Liver (tissue), 8 donors: ENCODE measurements at regions not wholly inside any gene's neighbourhood (a gene's known extent, or its start where the extent isn't known, plus 50 kb on each side); places are given as distances from the start of the nearest gene placed in this dataset.

ENCODE experiments used
- DNase-seq: peaks from one replicate; pipeline ENCODE4 v3.0.0-alpha.2; 2017; ENCODE audit warnings: low spot score
- H3K27ac ChIP-seq, 2 donors: one replicate each; pipeline ENCODE4 v1.7.0; 2013; ENCODE audit warnings: inconsistent platforms in 2 of 2, low read length in 2 of 2, control low read depth in 1 of 2, low read depth in 1 of 2, mild to moderate bottlenecking in 1 of 2
- H3K27me3 ChIP-seq, 4 donors: one replicate each; pipeline versions ENCODE4 v1.6.1 to v1.7.0; 2013; ENCODE audit warnings: low read length in 3 of 4, inconsistent platforms in 1 of 4, mild to moderate bottlenecking in 1 of 4, moderate library complexity in 1 of 4; ENCODE audit not compliant: control insufficient read depth in 4 of 4, insufficient read depth in 4 of 4
- H3K36me3 ChIP-seq, 4 donors: one replicate each; pipeline versions ENCODE4 v1.6.1 to v1.7.0; 2013; ENCODE audit warnings: low read length in 3 of 4, mild to moderate bottlenecking in 3 of 4, low read depth in 1 of 4, moderate library complexity in 1 of 4; ENCODE audit not compliant: control insufficient read depth in 4 of 4, insufficient read depth in 3 of 4
- H3K4me1 ChIP-seq, 4 donors: one replicate each; pipeline versions ENCODE4 v1.6.1 to v1.7.0; 2013; ENCODE audit warnings: low read length in 3 of 4, mild to moderate bottlenecking in 3 of 4, moderate library complexity in 1 of 4; ENCODE audit not compliant: control insufficient read depth in 4 of 4, insufficient read depth in 4 of 4
- H3K4me3 ChIP-seq, 3 donors: one replicate each; pipeline versions ENCODE4 v1.6.1 to v1.7.0; 2013; ENCODE audit warnings: low read length in 3 of 3, control low read depth in 1 of 3, low read depth in 1 of 3, mild to moderate bottlenecking in 1 of 3
- H3K9ac ChIP-seq, 2 donors: one replicate each; pipeline ENCODE4 v1.7.0; 2013; ENCODE audit warnings: low read length in 2 of 2, mild to moderate bottlenecking in 2 of 2, moderate library complexity in 2 of 2, control low read depth in 1 of 2, low read depth in 1 of 2
- H3K9me3 ChIP-seq, 4 donors: one replicate each; pipeline versions ENCODE4 v1.6.1 to v1.7.0; 2013; ENCODE audit warnings: low read length in 3 of 4; ENCODE audit not compliant: control insufficient read depth in 4 of 4
- FOXA1 ChIP-seq: IDR thresholded peaks from 2 replicates; pipeline ENCODE4 v1.6.1; 2016; ENCODE audit warnings: antibody characterized with exemption
- FOXA2 ChIP-seq: IDR thresholded peaks from 2 replicates; pipeline ENCODE4 v1.6.1; 2016; ENCODE audit warnings: antibody characterized with exemption
- HNF4A ChIP-seq, 2 donors: conservative IDR thresholded peaks; 2 replicates each; pipeline ENCODE4 v1.6.1; 2016; ENCODE audit warnings: antibody characterized with exemption in 2 of 2, mild to moderate bottlenecking in 2 of 2
- MAX ChIP-seq: IDR thresholded peaks from 2 replicates; pipeline ENCODE4 v1.6.1; 2016; ENCODE audit warnings: antibody characterized with exemption
- RXRA ChIP-seq, 2 donors: IDR thresholded peaks; 2 replicates each; pipeline ENCODE4 v1.6.1; 2017 to 2018; ENCODE audit warnings: antibody characterized with exemption in 2 of 2, mild to moderate bottlenecking in 1 of 2
- SP1 ChIP-seq: IDR thresholded peaks from 2 replicates; pipeline ENCODE4 v1.6.1; 2018; ENCODE audit warnings: antibody characterized with exemption, mild to moderate bottlenecking
- TAF1 ChIP-seq: conservative IDR thresholded peaks from 2 replicates; pipeline ENCODE4 v1.6.1; 2016; ENCODE audit warnings: antibody characterized with exemption, mild to moderate bottlenecking
- YY1 ChIP-seq: IDR thresholded peaks from 2 replicates; pipeline ENCODE4 v1.6.1; 2016; ENCODE audit warnings: antibody characterized with exemption, mild to moderate bottlenecking
- ZBTB33 ChIP-seq: IDR thresholded peaks from 2 replicates; pipeline ENCODE4 v1.6.1; 2016; ENCODE audit warnings: antibody characterized with exemption
- WGBS: extraction: QIAGEN DNeasy Blood & Tissue Kit; methylation state at CpG from one replicate; pipeline ENCODE4 v1.1.7; 2013; 5-methylcytosine and 5-hydroxymethylcytosine counted together
- TF ChIP-seq, protein P1 (sequence below): fragments of 150-350 bp; IDR thresholded peaks from 2 replicates; pipeline ENCODE4 v1.5.1; 2017; ENCODE audit warnings: improper control_type of control experiment, low read depth, low read length; ENCODE audit not compliant: missing input control
- TF ChIP-seq, protein P2 (sequence below): IDR thresholded peaks from 2 replicates; pipeline ENCODE4 v1.6.1; 2016; ENCODE audit warnings: antibody characterized with exemption, mild to moderate bottlenecking
- TF ChIP-seq, protein P3 (sequence below): IDR thresholded peaks from 2 replicates; pipeline ENCODE4 v1.6.1; 2016; ENCODE audit warnings: antibody characterized with exemption
- donor health status: healthy.
- donor health status: healthy.
- donor health status: healthy.
- donor health status: healthy.
- donor health status: healthy.

- TF ChIP-seq ZBTB33: no peak
- no peak for TF ChIP-seq FOXA2
- no peak for TF ChIP-seq HNF4A (conservative IDR thresholded peaks at IDR 0.05)
- no peak for TF ChIP-seq TAF1
- TF ChIP-seq FOXA1: no peak
- no peak for TF ChIP-seq YY1
- TF ChIP-seq, protein P1, sequence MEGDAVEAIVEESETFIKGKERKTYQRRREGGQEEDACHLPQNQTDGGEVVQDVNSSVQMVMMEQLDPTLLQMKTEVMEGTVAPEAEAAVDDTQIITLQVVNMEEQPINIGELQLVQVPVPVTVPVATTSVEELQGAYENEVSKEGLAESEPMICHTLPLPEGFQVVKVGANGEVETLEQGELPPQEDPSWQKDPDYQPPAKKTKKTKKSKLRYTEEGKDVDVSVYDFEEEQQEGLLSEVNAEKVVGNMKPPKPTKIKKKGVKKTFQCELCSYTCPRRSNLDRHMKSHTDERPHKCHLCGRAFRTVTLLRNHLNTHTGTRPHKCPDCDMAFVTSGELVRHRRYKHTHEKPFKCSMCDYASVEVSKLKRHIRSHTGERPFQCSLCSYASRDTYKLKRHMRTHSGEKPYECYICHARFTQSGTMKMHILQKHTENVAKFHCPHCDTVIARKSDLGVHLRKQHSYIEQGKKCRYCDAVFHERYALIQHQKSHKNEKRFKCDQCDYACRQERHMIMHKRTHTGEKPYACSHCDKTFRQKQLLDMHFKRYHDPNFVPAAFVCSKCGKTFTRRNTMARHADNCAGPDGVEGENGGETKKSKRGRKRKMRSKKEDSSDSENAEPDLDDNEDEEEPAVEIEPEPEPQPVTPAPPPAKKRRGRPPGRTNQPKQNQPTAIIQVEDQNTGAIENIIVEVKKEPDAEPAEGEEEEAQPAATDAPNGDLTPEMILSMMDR: no peak
- TF ChIP-seq RXRA (IDR thresholded peaks at IDR 0.05): no peak
- no peak for TF ChIP-seq SP1
These were observed 94.5 kb upstream of the CARD11 start (continued) for GRCh38 chr7:3138206-3138605.

DNA sequence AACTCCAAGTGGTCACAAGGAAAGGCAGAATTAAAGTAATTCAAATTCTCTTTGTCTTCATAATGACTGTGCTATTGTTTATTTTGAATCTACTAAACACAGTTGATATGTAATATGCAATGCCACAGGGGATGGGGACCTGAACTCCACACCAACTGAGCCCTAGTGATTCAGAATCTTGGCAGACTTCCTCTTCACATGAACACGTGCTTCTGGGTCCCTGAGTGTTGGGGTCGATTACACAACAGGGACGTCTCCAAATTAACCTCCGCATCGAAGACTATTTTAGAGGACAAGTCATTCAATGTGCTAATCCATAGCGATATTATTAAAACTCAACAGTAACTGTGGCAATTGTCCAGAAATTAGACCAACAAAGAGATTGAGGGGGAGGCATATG lies 95.3 kb upstream of the CARD11 start:
- DNase-seq: no peak
- TF ChIP-seq, protein P2, sequence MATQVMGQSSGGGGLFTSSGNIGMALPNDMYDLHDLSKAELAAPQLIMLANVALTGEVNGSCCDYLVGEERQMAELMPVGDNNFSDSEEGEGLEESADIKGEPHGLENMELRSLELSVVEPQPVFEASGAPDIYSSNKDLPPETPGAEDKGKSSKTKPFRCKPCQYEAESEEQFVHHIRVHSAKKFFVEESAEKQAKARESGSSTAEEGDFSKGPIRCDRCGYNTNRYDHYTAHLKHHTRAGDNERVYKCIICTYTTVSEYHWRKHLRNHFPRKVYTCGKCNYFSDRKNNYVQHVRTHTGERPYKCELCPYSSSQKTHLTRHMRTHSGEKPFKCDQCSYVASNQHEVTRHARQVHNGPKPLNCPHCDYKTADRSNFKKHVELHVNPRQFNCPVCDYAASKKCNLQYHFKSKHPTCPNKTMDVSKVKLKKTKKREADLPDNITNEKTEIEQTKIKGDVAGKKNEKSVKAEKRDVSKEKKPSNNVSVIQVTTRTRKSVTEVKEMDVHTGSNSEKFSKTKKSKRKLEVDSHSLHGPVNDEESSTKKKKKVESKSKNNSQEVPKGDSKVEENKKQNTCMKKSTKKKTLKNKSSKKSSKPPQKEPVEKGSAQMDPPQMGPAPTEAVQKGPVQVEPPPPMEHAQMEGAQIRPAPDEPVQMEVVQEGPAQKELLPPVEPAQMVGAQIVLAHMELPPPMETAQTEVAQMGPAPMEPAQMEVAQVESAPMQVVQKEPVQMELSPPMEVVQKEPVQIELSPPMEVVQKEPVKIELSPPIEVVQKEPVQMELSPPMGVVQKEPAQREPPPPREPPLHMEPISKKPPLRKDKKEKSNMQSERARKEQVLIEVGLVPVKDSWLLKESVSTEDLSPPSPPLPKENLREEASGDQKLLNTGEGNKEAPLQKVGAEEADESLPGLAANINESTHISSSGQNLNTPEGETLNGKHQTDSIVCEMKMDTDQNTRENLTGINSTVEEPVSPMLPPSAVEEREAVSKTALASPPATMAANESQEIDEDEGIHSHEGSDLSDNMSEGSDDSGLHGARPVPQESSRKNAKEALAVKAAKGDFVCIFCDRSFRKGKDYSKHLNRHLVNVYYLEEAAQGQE: no peak
- TF ChIP-seq ZBTB33: no peak
- TF ChIP-seq, protein P3, sequence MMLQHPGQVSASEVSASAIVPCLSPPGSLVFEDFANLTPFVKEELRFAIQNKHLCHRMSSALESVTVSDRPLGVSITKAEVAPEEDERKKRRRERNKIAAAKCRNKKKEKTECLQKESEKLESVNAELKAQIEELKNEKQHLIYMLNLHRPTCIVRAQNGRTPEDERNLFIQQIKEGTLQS: no peak
- no peak for TF ChIP-seq TAF1
- no peak for TF ChIP-seq FOXA2
- TF ChIP-seq MAX: no peak
- no peak for TF ChIP-seq FOXA1
- H3K27ac ChIP-seq: no peak overlapping the region
- 65% methylated on average over 6 of the region's 6 CpGs for WGBS
- no peak overlapping the region for H3K4me3 ChIP-seq
- H3K27me3 ChIP-seq: peaks cover 0 to 3% (median 0%) of the 10 kb centered on the region in 4 donors
- H3K36me3 ChIP-seq: no peaks in the 10 kb centered on the region
- no peak overlapping the region for H3K9ac ChIP-seq
- H3K9me3 ChIP-seq: peaks cover 0 to 2% (median 0%) of the 10 kb centered on the region in 4 donors
- H3K4me1 ChIP-seq: no peaks in the 10 kb centered on the region
